GM13976 (cell line): ENCODE measurements at regions not wholly inside any gene's neighbourhood (a gene's known extent, or its start where the extent isn't known, plus 50 kb on each side); places are given as distances from the start of the nearest gene placed in this dataset.

Experiments
- DNase-seq: peaks from one replicate; pipeline ENCODE4 v3.0.0; 2012; ENCODE audit warnings: low spot score
- CTCF ChIP-seq: IDR thresholded peaks from 2 replicates; pipeline ENCODE4 v1.5.1; 2012; ENCODE audit warnings: borderline replicate concordance, mild to moderate bottlenecking; ENCODE audit not compliant: insufficient read depth; ENCODE audit errors: extremely low read depth, missing control alignments, control extremely low read depth
- in situ Hi-C: fragments of 300-500 bp; cut with MboI; formaldehyde crosslinking; loops from one replicate; pipeline ENCODE4 v1.12.0; 2022; ENCODE audit warnings: low sequenced_read_pairs, mixed read lengths, inconsistent platforms; ENCODE audit not compliant: unreplicated experiment

GRCh38 chr4:173591760-173592159 lies 61.7 kb upstream of the HAND2 start:
- DNase-seq = no peak
- TF ChIP-seq CTCF = no peak
- in situ Hi-C loops = no loop called here

GRCh38 chr4:173590697-173591096 lies 60.7 kb upstream of the HAND2 start:
- no peak for DNase-seq
- in situ Hi-C loops = no loop called here
- TF ChIP-seq CTCF = no peak

- in situ Hi-C loops = no loop called here
- DNase-seq = no peak
- TF ChIP-seq CTCF = no peak
These were observed 56.0 kb upstream of the HAND2 start for GRCh38 chr4:173585876-173586572.

GRCh38 chr4:173584506-173584905 lies 54.5 kb upstream of the HAND2 start:
- no peak for DNase-seq
- no peak for TF ChIP-seq CTCF
- in situ Hi-C loops = no loop called here
